GM18498 (cell line): ENCODE measurements at regions not wholly inside any gene's neighbourhood (a gene's known extent, or its start where the extent isn't known, plus 50 kb on each side); places are given as distances from the start of the nearest gene placed in this dataset.
"Not testable (repeated sequence)": the region's sequence is repeated elsewhere in the genome, so short reads cannot be mapped to it uniquely, and the experiment has no call there.

Source experiments
- ATAC-seq: cut with Tn5 transposase; IDR thresholded peaks from one replicate; pipeline ENCODE4 v1.9.1; 2021; ENCODE audit warnings: mild to moderate bottlenecking, moderate library complexity; ENCODE audit not compliant: unreplicated experiment

DNA sequence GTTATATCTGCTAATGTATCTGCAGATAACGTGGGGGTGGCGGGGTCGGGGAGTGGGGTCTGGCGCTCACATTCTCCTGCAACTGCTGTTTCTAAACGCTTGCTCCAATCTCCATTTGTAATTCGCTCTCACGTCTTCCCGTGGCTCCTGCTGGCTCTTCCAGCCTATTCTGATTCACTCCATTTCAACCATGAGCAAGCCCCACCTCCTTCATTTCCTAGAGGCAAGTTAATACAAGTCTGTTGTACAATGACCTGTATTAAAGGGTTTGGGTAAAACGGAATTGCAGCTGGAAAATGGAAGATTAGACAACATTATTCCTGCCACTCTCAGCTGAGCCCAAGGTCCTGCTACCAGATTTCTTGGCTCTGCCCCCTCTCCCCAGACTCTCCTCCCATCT is 132.3 kb downstream of the CSNK2A3 start:
- no peak for ATAC-seq

DNA sequence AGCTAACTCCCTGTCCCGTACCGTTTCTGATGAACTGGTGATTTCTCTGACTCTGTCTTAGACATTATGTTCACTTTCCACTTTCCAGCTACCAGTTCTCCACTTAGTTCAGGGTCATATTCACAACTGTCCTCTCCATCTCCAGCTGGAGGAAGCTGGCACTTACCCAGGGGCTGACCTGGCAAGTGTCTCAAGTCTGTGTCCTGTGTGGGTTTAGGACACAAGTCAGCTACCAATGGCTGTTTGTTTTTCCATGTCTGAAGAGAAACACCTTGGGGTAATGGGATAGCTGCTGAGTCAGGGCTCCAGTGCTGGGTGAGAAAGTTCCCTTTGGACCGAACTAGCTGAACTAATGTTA is 134.4 kb downstream of the CSNK2A3 start:
- no peak for ATAC-seq

DNA sequence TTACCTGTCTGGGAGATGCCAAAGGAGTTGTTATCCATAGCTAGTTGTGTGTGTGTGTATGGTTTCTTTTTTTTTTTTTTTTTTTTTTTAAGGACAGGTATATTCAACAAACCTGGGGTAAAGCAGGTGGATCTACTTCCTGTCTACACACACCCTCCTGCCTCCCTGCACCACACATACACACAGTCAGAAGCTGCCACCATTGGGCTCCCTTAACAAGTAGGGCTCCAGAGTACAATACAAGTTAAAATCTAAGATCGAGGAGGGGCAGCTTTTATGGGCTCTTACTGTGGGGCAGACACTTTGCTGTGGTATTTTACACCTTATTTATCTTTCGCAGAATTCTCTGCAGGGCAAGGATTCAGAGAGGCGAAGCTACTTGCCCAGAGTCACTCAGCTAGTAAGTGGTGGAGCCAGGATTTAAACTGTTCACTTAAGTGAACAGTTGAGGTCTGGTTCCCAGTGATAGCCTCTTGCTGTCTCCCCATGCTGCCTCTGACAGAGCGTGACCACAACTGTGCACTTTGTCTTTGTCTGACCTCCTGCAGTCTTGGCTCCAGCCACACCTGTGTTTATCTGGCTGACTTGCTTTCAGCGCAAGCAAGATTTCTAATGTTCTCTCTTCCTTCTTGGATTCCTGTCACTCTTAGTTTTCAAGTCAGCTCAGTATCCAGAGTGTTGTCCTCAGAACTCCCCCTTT is 135.0 kb downstream of the CSNK2A3 start:
- ATAC-seq = no peak

DNA sequence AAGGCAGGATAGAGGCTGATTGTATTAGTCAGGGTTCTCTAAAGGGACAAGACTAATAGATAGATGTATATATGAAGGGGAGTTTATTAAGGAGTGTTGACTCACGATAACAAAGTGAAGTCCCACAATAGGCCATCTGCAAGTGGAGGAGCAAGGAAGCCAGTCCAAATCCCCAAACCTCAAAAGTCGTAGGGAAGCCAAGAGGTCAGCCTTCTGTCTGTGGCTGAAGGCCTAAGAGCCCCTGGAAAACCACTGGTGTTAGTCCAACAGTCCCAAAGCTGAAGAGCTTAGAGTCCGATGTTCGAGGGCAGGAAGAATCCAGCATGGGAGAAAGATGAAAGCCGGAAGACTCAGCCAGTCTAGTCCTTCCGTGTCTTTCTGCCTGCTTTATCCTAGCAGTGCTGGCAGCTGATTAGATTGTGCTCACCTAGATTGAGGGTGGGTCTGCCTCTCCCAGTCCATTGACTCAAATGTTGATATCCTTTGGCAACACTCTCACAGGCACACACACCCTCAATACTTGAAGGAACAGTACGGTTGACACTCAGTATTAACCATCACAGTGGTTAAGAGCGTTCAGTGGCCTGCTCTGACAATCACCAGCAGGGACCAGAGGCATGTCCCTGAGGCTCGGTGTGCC is 135.6 kb downstream of the CSNK2A3 start:
- no peak for ATAC-seq

DNA sequence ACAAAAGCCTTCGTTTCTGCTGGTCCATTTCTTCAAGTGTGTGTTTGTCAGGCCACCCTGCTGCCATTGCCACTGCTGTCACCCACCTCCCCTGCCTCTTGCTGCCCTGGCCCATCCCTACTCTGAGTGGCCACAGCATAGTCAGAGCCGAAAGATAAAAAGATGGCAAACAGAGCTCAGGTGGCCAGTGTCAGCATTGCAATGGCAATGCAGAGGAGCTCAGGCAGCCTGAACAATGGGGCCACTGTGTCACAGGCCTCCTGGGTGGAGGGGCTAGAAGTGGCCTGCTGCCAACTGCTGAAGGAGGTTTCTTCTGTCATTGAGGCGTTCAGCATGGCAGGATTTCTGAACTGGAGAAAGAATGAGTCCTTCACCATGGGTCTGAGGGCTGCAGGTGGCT is 137.1 kb downstream of the CSNK2A3 start:
- no peak for ATAC-seq

DNA sequence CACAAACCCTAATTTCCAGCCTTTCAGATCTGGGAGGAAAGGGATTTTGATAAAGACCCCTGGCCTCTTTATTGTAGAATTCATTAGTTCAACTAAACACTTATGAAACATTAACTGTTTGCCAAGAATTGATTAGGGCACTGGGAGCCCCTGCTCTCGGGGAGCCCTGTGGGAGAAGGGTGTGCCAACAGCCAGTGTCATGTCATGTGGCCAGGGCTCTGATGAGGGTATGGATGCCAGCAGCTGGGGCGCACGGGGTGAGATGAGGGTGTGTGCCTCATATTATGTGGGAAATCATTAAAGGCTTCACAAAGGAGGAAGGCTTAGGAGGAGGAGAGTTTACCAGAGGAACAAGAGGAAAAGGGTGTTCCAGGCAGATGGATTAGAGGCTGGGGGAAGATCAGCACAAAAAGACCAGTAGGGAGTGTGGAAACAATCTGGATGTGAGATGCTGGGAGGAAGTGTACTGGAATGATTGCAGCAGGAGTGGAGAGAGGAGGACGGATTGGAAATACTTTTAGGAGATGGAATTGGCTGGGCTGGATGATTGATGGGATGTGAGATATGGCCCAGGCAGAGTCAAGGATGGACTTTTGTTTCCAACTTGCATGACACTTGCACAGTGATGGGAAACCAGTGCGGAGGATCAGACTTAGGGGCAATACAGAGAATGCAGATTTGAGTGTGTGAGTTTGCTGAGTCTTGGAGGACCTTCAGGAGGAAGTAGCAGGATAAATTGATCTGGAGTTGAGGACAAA is 137.8 kb downstream of the CSNK2A3 start:
- ATAC-seq = no peak

DNA sequence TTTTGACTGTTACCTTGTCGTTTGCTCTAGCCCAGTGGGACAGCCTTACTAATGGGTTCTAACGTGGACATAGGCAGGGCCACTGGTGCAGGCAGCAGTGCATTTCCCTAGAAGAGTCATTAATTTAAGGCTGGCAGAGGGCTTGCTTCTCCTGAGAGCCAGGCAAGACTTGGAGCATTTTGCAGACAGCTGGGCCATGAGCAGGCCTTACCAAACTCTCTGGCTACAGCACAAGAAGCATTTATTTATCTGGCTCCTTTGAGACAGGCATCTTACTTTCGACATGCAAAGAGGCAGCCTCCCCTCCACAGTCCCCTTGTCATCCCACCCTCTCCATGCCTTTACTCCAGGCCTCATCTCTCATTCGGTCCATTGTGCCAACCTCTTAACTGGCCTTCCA is 139.9 kb downstream of the CSNK2A3 start:
- ATAC-seq = no peak

DNA sequence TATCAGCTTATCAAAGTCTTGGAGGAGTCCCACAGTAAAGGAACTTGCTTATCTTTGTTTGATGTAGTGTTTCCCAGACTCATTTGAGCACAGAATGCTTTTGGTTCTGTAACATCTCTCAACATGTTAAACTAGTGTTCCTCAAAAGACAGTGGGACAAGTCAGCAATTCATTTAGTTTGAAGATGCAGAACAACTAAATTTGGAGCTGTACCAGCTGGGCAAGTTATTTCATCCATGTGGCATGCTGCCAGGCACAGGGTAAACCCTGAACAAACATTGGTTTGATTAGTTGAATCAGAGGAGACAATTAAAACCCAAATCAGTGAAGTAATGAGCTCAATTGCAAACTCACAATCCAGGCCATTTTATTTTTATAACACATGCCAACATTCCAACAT is 141.2 kb downstream of the CSNK2A3 start:
- no peak for ATAC-seq

DNA sequence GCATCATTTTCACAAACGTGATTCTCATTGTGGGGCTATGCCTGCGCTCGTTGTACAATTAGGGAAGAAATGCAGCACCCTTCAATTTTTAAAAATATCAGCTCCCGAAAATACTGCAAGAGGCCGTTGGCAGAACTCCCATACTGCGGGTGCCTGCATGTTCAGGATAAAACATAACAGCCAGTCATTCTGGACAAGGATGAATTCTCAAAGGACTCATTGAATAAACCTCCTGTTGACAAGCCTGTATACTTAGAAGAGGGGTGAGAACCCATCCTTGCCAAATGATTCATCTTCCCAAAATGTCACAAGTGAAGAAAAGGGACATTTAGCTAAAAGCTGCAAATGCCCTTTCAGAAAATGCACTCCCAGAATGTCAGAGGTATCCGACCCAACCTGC is 141.9 kb downstream of the CSNK2A3 start:
- no peak for ATAC-seq

DNA sequence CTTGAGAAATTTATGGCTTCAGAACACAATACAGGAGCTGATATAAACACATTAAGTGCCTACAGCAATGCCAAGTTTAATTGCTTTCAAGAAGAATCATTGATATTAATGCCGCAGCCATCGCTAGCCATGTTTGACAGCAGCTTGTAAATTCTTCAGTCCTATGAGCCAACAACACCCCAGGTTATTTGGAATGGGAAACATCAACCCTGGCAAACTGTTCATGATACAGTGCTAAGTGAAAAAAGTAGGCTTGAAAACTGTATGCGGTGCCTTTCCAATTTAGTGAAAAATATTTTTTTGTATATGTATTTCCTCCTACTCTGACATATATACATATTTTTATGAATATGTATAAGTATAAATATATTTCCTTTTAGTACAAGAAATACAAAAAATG is 142.6 kb downstream of the CSNK2A3 start:
- no peak for ATAC-seq

DNA sequence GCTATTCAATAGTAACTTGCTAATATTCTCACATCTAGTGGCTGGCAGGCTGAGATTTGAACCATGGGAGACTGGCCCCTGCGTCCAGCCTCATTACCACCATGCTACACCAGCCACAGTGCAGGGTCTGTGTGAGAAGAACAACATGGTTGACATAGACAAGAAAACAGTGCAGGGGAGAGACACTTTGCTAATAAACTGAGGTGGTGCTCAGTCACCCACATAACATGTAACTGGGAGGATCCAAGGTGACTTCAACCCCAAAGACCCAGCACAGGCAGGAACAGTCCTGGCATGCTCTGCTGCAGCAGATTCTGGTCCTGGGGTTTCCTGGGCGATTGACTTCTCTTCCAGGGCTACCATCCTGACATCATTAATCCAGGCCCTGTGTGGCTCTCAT is 143.1 kb downstream of the CSNK2A3 start:
- no peak for ATAC-seq

DNA sequence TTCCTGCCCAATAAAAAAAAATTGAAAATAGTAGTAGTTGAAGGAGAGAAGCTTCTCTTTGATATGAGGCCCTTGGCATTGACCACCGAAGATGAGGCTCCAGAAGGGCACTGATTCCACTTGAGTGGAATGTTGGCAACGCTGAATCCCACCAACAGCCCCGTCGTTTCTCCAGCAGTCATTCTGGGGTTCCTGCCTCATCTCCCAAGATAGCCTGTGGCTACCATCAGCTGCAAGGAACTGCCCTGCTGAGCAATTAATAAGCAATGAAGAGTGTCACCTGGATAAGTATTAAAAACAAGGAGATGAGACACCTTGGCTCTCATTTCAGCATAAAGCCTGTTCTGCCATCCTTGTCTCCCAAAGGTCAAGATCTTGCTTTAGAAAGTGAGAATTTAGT is 144.1 kb downstream of the CSNK2A3 start:
- no peak for ATAC-seq

DNA sequence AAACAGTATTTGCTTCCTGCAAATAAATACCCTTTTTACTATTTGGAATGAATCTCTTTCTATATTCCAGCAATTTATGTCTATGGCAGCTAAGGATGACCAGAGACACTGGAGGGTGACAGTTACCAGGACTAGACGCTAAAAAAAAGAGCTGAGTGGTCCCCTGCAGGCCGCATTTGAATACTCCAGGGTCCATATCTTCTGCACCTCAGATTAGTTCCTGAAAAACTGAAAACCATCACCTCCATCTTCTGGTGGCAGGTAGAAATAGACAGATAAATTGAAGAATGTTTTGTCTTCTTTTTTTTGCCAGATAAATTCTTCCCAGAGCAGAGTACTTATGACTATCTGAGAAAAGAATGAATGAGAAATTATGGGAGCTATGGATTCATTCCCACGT is 145.6 kb downstream of the CSNK2A3 start:
- ATAC-seq = no peak

DNA sequence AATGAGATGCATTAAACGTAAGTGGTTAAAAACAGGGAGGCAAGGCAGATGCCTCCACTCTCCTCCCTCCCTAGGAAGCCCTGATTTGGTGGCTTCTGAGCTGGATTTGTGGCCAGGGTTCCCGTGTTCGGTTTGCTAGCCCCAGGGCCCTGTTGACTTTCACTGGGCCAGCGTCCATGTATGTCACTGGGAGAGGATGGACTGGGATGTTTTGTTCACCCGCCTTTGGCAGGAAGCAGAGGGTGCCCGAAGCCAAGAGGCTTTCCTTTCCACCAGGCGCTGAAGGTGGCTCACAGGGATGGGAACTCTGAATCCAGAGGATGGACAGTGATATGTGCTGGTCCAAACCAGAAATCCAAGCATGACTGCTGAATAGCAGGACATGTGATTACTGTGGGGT is 146.6 kb downstream of the CSNK2A3 start:
- no peak for ATAC-seq

DNA sequence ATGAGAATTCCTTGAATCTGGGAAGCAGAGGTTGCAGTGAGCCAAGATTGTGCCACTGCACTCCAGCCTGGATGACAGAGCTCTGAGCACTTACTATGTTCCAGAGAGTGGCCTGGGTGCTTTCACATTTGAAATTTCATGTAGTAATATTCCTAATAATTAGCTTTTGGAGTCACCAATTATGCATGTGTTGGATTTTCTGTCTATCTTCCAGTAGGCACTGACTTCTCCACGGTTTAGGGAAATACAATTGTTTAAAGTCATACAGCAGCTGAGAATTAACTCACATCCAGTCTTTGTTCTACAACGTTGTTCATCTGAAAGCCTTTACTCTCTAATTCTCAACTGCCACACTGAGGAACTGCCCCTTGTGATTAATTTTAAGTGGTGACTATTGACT is 150.2 kb downstream of the CSNK2A3 start:
- no peak for ATAC-seq

DNA sequence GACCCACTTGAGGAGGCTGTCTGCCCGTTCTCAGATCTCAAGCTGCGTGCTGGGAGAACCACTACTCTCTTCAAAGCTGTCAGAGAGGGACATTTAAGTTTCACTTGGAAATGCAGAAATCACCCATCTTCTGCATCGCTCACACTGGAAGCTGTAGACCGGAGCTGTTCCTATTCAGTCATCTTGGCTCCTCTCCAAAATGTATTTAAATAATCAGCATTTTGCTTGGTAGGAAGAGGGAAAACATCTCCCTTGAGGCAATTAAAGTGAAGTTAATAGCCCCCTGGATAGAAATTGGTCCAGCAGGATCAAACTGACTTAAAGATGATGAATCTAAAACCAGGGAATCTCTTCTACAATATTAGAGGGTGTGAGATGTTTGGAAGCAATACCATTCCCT is 151.7 kb downstream of the CSNK2A3 start:
- ATAC-seq = not testable (repeated sequence)

DNA sequence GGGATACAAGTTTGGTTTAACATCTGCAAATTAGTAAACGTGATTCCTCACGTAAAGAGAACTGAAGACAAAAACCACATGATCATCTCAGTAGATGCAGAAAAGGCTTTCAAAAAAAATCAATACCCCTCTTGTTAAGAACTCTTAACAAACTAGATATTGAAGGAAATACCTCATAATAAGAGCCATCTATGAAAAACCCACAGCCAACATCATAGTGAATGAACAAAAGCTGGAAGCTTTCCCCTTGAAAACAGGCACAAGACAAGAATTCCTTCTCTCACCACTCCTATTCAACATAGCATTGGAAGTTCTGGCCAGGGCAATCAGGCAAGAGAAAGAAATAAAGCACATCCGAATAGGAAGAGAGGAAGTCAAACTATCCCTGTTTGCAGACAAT is 160.5 kb downstream of the CSNK2A3 start:
- ATAC-seq = no peak

DNA sequence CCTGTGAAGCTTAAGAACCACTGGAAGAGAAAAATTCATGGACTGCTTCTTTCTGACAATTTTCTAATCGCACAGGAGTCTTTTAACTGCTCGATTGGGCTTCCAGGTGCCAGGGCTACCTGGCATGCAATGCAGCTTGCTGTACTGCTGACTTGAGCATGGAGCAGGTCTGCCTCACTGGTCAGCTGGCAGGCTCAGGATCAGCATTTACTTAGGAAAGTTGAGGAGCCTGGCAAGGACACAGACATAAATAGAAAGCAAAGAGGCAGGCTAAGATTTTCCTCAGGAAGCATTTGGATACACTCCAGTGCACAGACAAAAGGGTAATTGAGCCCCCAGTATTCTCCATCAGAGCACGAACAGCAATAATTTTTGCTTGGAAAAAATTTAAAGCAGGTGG is 163.5 kb downstream of the CSNK2A3 start:
- no peak for ATAC-seq

DNA sequence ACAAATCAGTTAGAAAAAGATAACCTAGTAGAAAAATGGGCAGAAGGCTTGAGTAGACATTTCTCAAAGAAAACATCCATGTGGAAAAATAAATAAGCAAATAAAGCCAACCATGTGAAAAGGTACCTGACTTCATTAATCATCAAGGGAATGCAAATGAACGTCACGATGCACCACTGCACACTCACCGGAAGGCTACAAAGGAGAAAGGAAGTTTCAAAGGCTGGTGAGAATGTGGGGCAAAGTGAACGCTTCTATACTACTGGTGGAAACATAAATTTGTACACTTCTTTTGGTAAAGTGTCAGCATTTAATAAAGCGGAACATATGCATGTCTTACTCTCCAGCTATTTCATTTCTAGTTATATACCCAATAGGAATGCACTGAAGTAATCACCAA is 166.8 kb downstream of the CSNK2A3 start:
- ATAC-seq = no peak

DNA sequence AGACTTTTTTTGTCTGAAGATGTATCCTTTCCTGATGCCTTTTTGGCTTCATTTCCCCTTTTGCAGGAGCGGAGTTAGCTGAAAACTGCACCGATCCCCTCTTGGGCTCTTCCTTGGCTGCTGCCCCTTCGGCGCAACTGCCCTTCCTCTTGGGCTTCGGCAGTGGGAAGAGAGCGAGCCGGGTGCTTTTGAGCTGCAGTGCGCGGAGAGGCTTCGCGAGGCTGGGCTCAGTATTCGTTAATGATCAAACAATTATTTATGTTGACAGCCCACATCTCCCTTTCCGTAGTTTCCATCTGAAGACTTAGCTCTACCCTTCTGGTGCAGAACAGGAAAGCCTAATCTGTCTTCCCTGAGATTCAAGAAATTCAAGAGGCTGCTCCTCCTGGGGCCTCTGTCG is 170.8 kb downstream of the CSNK2A3 start:
- no peak for ATAC-seq

DNA sequence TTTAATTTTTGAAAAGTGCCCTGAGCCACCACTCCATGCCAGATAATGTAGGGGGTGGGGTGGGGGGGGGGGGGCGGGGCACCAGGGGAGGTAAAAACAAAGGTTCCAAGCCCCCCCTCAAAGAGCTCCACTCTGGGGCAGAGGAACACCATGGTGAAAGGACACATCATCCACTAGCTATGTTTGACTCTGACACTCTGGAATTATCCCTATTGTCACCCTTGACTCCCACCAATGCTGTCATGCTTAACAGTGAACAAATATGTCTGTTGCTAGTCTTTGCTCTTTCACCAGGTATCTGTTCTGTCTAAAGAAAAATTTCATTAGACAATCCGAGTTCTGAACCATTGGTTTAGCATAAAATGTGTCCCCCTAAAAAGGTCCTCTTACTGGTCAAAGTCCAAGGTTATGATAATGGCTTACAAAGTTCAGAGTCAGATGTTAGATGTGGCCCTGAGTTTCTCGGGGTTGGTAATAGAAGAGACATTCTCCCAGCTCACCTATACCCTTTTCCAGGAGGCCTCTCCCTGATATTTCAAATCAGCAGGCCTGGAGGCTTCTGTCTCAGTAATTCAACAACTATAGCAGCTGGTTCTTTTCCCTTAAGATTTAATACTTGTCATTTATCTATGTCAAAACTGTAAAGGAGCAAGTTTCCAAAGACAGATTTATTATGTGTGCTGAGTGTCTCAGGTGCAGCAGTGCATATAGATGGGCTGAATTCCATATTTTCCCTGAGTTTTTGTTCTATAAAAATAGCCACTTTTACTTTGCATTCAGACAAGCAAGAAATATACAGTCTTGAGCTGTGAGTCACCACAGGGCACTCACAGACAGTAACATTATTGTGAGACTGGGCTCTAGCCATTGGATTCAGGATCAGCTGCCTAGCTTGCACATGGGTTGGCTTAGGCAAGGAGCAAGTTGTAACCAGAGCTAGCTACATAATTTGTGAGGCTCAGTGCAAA is 174.1 kb downstream of the CSNK2A3 start:
- no peak for ATAC-seq
